ENCODE measurements at regions not wholly inside any gene's neighbourhood (a gene's known extent, or its start where the extent isn't known, plus 50 kb on each side); places are given as distances from the start of the nearest gene placed in this dataset.
"Not testable (repeated sequence)": the region's sequence is repeated elsewhere in the genome, so short reads cannot be mapped to it uniquely, and the experiment has no call there.

DNA sequence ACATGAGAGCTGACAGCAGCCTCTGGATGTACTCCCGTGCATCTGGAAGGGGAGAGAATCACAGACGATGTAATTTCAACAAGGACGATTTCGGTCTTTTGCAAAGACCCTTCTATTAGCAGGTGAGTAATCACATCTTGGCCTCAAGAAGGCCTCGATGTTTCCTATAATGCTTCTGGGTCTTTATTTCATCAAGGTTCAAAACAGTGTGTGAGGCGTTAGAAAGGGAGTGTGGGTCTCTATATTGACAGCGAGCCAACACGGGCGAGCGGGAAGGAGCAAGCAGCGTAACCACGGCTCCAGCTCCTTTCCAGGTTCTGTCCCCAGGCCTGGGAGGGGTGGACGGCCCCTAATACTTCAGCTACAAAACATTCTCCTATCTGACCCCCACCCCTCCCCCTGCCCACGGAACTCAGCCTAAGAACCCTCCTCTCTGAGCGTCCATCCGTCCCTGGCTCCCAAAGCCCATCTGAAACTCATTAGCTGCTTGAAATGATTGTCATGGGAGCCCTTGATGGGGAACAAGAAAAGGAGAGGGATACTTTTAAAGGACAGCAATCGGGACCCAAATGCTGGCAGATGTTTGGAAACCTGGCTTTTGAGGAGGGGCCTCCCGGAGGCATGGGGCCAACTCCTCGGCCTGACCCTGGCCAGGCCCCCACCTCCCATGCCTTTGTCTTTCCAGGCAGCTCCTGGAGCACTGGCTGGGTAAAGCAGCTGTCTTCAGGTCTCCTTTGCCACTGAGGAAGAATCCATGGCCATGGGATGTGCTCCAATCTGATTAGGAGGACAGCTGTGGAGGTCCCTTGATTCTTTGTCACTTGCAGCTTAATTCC lies 250.8 kb downstream of the FOXD2 start:
- no peak for DNase-seq

DNA sequence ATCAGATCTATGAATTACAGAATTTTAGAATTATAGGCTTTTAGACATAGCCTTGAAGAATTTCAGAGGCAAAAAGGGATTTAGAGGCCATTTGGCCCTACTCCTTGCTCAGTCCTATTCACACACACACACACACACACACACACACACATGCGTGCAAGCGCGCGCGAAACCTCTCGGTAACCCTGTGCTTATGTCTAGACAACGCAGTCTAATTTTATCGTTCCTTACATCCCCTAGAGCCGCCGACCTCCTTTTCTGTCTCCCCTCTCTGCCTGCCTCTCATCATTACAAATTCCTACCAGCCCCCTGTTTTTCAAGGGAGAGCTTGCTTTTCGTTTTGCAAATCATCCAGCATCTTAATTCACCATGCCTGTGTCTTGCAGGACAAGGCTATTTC lies 252.1 kb downstream of the FOXD2 start:
- DNase-seq: no peak

DNA sequence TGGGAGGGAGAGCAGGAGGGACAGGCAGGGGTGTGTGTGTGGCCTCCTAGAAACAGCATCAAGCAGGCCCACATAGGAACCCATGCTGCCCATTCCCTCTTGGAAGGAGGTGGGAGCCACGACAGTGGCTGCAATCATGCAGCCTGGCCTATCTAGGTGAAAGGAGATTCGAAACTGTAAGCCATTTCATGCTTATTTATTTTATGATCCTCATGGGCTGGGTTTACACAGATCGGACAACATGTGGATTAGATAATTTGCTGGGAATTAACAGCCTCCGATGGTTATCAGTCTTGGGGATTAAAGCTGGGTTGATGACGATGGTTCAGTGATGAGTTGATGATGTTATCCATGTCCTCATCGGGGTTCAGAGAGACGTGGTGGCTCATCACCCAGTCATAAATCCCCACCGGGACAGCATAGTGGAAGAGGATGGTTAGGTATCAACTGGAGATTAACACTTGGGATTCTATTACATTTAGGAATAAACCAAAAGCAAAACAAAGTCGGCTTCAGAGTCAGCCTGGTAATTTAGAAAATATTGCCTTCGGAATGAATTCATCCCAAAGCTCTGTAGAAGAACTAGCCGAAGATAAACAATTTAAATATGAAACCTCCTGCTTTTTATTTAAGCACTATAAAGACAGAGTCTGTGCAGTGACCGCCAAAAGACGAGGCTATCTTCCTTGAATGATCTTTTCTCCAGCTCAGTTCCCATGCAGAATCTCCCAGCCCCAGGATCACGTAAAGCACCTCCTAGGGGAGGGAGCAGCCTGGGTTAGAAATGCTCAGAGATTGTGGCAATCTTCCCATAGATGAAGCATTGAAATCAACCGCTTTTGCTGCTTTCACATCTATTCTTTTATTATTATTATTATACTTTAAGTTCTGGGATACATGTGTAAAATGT lies 252.8 kb downstream of the FOXD2 start:
- DNase-seq: no peak

DNA sequence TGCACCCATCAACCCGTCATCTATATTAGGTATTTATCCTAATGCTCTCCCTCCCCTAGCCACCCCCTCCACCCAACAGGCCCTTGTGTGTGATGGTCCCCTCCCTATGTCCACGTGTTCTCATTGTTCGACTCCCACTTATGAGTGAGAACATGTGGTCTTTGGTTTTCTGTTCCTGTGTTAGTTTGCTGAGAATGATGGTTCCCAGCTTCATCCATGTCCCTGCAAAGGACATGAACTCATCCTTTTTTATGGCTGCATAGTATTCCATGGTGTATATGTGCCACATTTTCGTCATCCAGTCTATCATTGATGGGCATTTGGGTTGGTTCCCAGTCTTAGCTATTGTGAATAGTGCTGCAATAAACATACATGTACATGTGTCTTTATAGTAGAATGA lies 253.4 kb downstream of the FOXD2 start:
- not testable (repeated sequence) for DNase-seq

DNA sequence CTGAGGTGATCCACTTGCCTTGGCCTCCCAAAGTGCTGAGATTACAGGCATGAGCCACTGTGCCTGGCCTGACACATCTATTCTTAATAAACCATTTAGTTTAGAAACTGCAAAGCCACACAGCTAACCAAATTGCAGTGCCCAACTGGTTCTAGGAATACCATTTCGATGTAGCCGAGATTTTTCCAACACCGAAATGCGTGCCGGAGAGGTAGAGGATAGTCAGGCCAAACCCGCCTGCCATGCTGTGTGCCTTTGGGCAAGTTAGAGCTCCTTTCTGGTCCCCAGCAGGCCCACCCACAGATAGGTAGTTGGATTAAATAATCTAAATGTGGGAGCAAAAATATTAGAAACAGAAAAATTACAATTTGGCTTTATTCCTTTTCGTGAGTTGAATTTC lies 254.4 kb downstream of the FOXD2 start:
- DNase-seq: no peak

DNA sequence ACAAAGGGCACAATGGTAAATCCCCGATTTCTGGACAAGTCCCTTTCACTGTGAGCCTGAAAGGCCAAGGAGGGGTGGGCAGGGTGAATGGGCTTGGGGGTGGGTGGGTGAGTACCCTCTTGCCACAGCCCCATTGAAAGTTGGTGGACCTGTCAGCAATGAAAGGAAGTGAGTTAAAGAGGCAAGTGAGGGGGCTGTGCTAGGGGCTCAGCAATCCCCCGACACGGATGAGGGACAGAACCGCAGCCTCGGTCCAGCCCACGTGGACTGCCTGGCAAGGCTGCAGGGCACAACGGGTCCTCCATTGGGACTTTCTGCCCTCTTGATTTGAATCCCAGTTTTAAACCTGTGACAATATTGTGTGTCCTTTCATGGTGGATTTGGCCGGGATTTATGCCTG lies 255.3 kb downstream of the FOXD2 start:
- no peak for DNase-seq

DNA sequence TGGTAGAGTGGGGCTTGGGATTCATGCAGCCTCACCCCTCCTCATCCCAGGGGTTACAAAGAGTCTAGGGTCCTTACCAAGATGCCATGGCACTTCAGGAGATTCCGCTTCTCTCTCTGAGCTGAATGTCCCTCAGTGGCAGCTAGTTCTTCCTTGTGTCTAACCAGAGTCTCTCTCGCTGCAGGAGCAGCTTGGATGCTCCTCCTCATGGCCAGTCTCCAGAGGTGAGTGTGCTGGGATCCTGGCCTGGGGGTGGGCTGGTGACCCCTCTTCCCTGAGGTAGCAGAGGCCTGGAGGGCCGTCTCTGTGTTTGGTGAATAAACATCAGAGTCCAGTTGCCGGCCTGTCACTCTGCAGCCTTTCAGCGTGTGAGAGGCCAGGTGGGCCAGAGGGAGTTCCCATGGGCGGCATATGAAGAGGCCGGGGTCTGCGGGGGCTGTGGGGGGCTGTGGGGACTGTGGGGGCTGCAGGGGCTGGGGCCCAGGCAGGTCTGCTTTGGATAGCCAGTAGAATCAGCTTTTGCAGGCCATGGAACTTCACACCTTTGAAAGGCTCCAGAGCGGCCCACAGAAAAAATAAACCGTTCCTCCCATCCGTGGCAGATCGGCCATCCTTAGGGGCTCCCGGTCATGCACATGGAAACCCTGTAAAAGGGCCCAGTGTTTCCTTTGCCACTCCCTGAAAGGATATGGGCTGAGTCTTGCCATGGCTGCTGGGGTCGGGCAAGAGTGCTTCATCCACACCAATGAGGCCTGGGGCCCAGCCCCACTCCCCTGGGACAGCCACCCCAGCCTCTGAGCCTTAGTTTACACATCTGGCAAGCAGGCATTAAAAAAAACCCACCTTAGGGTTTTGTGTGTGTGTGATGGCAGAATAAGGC lies 256.4 kb downstream of the FOXD2 start:
- DNase-seq: no peak

DNA sequence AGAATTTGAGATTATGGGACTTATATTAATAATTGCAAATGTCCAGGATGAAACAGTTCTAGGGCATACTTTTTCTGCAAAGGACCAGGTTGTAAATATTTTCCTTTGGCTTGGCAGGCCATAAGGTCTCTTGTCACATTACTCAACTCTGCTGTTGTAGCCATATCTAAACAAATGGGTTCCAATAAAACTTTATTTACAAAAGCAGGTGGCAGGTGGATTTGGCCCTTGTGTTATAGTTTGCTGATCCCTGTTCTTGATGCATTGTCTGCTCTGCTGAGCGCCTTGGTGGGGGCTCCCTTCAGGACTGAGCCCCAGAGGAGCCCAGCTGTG lies 258.5 kb downstream of the FOXD2 start:
- no peak for DNase-seq

DNA sequence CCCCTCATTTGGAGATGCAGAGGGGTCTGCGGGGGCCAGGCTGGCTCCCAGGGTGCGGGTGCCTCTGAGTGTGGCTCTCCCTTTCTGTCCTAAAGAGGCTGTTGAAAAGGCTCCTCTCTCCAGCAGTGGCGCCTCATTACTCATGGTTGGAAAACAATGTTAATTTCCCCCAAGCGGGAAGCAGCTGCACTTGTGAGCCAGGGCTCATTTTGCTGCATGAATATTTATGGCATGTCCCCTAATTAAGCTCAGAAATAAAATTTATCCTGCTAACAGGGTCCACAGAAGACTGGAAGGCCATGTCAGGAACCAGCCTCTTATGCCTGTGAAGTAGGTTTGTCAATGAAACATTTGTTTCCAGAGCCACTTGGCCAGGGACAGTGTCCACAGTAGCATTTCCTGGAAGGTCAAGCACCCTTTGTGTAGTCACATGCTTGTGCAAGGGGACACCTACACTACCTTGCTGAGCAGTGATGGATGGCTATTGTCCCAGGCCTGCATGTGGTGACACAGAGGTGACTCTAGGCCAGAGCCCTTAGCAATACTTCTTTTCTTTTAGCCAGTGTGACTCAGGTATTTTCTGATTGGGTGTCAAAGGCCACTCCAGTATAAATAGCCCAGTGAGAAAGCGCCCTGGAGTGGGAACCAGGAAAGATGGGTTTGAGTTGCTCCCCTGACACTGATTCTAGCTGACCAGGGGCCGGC lies 259.0 kb downstream of the FOXD2 start:
- DNase-seq: no peak

DNA sequence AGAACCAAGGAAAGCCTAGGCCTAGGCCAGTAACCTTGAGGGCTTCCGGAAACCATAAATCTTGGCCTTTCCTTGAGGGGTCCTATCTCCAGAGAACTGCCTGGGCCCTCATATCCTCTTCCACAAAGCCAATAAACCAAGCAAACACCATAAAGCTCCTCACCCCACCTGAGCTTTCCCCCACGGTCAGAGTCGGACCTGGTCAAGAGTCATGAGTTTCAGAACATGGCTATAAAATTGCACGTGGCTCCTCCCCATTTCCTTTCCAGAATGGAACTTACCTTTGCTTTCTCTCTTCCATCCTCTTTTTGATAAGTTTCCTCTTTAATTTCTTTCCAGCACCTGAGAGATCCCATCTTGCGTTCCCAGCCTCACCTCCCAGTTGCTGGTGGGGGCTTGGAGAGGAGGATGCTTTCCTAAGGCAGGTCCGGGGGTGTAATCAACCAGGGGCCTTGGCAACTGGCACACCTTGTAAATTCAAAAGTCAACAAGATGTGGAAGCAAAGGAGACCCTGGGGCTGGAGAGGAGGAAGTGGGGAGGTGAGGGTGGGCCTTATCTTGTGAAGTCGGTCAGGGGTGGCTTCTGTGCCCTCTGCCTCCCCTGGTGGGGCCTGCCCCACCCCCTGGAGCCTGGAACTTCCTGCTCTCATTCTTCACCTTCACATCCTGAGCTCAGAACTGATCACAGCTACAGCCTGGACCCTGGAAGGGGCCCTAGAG lies 259.9 kb downstream of the FOXD2 start:
- no peak for DNase-seq

DNA sequence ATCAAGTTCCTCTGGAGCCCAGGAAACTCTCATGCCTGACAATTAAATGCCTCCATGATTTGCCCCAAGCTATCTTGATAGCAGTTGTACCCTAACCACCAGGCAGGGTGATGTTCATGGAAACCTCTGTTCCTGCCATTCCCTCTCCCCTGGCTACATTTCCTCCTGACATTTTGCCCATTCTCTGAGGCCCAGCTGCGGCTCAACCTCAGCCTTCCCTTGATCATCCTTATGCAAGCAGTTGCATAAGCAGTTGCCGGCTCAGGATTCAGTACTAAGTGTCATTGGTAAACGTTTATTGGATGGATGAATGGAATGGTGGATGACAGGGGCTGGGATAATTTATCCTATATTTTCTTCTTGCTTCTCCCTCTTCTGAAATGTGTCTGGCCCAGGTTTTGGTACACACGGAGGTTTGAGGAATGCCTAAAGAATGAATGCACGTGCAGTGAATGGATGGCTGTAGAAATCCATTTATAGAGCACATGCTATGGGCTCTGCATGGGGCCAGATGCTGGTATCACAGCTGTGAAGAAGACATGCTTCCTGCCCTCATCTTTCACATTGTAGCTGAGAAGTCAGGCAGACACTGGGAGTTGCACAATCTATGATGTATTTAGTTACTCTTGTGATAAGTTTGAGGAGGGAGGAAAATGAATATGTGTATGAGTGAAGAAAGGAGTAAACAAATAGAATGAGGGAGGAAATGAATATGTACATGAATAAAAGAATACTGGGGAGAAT lies 261.8 kb downstream of the FOXD2 start:
- DNase-seq: no peak

DNA sequence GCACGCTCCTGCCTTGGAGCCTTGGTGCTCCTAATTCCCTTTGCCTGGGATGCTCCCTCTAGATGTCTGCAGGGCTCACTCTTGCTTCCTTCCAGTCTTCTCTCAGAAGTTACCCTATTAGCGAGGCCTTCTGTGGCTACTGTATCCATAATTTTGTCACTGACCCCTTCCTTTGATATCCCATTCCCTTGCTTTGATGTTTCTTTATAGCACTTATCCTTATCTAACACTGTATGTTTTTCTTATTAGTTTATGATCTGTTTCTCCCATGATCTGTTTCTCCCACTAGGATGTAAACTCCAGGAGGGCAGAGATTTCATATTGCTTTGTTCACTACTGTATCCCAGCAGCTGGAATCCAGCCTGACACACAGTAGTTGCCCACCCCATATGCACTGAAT lies 263.4 kb downstream of the FOXD2 start:
- DNase-seq: no peak

DNA sequence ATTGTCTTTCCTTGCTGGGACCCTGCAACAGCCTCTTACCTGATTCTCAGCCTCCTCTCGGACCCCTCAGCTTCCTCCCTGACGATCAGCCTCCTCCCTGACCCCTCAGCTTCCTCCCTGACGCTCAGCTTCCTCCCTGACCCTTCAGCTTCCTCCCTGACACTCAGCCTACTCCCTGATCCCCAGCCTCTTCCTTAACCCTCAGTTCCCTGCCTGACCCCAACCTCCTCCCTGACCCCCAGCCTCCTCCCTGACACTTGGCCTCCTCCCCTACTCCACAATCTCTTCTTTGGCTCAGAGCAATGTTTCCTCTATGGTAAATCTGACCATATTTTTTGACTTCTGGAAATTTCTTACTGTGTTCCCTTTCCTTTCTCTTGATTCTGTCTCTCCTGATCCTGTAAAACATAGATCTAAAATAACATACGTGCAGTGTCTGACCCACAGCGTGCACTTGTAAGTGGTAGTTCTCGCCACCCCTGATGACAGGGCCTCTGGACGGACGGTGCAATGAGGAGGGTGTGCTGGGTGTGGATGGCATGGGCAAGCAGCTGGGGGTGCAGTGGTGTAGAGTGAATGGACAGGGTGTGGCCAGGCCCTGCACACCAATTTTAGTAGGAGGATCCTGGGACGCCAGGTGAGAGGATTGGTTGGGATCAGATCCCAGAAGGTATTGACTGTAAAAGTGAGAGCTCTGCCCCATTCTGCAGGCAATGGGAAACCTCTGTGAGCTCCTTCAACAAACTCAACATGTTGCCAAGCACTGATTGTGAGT lies 264.1 kb downstream of the FOXD2 start:
- DNase-seq: no peak

DNA sequence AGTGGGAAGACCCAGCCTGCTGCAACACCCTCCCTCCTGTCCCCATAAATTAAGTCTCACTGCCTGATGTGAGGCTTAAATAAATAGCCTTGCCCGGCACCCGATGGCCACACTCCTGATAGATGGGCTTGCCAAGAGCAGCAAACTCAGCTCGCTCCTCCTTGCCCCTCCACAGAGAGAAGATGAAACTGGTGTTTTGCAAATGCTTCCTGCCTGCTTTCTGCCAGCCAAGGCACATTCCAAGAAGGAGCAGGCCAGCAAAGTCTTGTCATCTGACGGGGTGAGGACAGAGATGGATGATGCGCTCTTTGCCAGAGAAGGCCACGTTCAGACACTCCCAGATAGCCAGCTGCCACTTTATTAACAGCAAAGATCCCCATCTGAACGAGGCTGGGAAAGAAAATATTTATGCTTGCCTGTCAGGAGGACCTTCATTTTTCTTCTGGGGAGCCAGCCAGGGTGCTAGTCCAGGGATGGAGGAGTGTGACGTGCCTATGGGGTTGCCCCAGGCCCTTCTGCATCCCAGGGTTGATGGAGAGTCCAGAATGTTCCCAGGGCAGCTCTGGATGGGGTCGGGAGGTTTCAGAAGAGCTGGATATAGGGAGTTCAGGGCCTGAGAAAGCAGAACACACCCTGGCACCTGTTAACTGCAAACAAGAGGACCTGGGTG lies 265.4 kb downstream of the FOXD2 start:
- no peak for DNase-seq

DNA sequence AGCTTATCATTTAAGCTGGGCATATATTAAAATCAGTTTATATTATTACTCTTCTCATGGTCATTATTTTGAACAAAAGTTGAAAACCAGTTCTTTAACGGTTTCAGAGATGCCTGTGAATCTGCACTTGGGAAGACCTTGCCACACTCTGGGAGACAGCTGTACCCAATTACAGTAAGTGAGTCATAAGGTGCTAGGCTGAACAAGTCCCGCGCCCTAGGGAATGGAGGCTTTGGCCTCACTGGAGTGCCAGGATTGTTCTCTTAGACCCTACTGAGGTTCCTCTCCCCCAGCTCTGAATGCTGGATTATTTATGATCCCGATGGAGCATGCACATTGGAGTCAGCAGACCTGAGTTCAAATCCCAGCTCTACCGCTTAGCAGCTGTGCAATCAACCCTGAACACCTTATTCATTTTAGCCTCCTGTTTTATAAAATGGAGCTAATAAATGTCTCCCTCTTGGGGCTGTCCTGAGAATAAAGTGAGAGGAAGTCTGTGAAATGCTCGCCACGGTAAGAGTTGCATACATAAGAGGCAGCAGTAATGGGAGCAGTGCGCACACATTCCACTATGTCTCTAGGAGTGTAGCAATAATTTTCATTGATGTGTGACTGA lies 266.2 kb downstream of the FOXD2 start:
- DNase-seq: no peak

DNA sequence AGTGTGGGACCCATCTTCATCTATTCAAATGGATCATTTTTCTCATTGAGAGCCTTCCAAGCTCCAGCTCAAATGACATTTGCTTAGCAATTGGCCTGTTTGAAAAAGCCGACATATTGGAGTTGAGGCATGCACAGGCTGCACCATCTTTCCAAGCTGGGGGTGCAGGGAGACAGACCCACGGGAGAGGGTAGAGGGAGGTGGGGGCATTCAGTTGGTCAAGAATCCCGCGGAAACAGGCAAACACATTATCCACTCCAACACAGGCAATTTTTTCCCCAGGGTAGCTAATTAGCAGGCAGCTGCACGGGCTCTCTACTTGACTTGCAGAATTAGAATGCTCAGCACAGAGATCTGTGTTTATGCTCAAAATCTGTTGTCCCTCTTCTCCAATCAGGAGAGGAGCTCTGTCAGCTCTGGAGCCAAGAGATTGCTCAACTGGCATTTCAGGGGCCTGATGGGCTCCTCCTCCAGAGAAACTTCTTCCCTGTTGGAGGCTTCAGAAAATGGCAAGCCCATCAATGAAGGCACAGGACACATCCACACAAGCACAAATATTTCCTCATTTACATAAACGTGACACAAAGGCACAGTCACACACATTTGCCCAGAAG lies 267.8 kb downstream of the FOXD2 start:
- no peak for DNase-seq

DNA sequence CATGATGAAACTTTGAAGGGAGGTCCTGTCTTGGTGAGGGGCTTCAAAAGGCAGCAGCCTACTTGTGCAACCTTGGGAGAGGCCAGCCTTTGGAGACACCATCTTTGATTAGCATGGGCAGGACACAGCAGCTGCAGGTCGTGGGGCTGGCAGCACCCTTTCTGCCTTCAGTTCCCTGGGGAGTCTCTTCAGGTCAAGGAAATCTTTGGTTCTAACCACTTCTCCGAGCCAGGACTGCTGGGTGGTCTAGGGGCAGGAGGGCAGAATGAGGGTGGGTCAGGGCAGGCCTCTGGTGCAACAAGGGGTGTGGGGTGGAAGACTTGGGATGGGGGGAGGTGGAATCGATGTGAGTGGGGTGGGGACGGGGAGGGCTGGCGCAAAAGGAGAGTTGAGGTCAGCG lies 269.7 kb downstream of the FOXD2 start:
- no peak for DNase-seq

DNA sequence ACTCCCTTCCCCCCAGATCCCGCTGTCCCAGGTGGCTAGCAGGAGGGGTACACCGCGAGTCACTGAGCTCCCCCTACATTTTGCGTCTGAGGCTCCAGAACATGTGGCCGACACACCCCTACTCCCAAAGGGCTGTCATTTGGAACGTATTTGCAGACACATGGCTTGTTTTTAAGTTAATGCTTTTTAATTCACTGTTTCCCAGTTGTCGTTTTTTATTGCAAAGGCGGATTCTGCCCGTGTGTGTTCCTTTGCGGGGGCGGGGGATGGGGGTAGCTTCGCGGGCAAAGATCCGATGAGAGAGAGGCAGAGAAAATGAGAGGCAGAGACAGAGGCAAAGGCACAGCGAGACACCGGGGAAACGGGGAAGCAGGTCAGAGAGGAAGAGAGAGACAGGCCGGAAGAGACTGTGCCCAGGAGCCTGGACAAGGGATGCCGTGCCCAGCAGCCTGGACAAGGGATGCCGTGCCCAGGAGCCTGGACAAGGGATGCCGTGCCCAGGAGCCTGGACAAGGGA lies 270.2 kb downstream of the FOXD2 start:
- DNase-seq: no peak

DNA sequence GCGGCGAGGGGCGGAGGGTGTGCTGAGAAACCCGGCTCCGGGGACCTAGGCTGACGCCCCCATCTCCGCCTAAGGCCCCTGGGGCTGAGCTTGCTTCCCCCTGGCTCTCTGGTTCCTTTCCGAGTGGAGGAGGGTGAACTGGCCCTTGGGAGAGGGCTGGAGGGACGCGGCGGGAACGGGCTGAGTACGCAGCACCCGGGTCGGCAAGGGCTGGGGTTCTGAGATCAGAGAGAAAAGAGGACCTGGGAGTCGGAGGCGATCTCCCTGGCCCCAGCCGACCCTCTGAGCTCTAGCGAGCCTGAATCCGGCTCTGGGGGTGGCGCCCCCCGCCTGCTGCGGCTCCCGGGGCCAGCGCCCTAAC lies 270.8 kb downstream of the FOXD2 start:
- DNase-seq: no peak

Data from activated CD4-positive, alpha-beta T cell treated with anti-CD3 and anti-CD28 coated beads, Interleukin-2, amount 50 U/mL, for 4 hours (primary cell).